Dedifferentiated amniotic fluid mesenchymal stem cell (primary cell): ENCODE measurements at regions not wholly inside any gene's neighbourhood (a gene's known extent, or its start where the extent isn't known, plus 50 kb on each side); places are given as distances from the start of the nearest gene placed in this dataset.

Source experiments
- DNase-seq: peaks from one replicate; pipeline ENCODE4 v3.0.0-alpha.2; 2016; ENCODE audit errors: extremely low spot score

GRCh38 chr12:25755136-25755970 is 202.3 kb upstream of the LMNTD1 start:
- no peak for DNase-seq

- DNase-seq: no peak
These were observed 202.6 kb upstream of the RASSF8 start for GRCh38 chr12:25755971-25756260.

- no peak for DNase-seq
These were observed 201.3 kb upstream of the RASSF8 start for GRCh38 chr12:25757037-25757665.

- DNase-seq: no peak
These were observed 198.7 kb upstream of the RASSF8 start for GRCh38 chr12:25759752-25760151.

GRCh38 chr12:25761356-25761755 is 197.1 kb upstream of the RASSF8 start:
- no peak for DNase-seq

GRCh38 chr12:25764409-25764808 is 194.1 kb upstream of the RASSF8 start:
- DNase-seq: no peak

- no peak for DNase-seq
These were observed 193.6 kb upstream of the RASSF8 start for GRCh38 chr12:25764892-25765291.

- DNase-seq: peak; percentile 54
These were observed 190.9 kb upstream of the RASSF8 start for GRCh38 chr12:25767606-25768005.

GRCh38 chr12:25768151-25768550 is 190.3 kb upstream of the RASSF8 start:
- no peak for DNase-seq

GRCh38 chr12:25769082-25769945 is 189.2 kb upstream of the RASSF8 start:
- DNase-seq: peak; percentile 87

GRCh38 chr12:25771041-25771440 is 187.4 kb upstream of the RASSF8 start:
- peak; percentile 64 for DNase-seq

- no peak for DNase-seq
These were observed 187.0 kb upstream of the RASSF8 start for GRCh38 chr12:25771476-25771875.

GRCh38 chr12:25775968-25776367 is 182.5 kb upstream of the RASSF8 start:
- DNase-seq: no peak

- no peak for DNase-seq
These were observed 177.7 kb upstream of the RASSF8 start for GRCh38 chr12:25780771-25781170.

GRCh38 chr12:25781232-25781631 is 177.2 kb upstream of the RASSF8 start:
- DNase-seq: no peak

GRCh38 chr12:25783566-25783965 is 174.9 kb upstream of the RASSF8 start:
- DNase-seq: no peak

GRCh38 chr12:25784669-25785068 is 173.8 kb upstream of the RASSF8 start:
- no peak for DNase-seq

GRCh38 chr12:25785134-25785533 is 173.3 kb upstream of the RASSF8 start:
- DNase-seq: no peak

- no peak for DNase-seq
These were observed 170.8 kb upstream of the RASSF8 start for GRCh38 chr12:25787701-25788100.

GRCh38 chr12:25788707-25789442 is 169.6 kb upstream of the RASSF8 start:
- no peak for DNase-seq

GRCh38 chr12:25789541-25789944 is 168.9 kb upstream of the RASSF8 start:
- DNase-seq: no peak

GRCh38 chr12:25792031-25792430 is 166.5 kb upstream of the RASSF8 start:
- no peak for DNase-seq
